Stimulated activated effector memory CD8-positive, alpha-beta T cell treated with anti-CD3 and anti-CD28 coated beads, Interleukin-12 subunit alpha, Interleukin-12 subunit beta, amount 100 ng/mL, for 72 hours (primary cell): ENCODE measurements at regions not wholly inside any gene's neighbourhood (a gene's known extent, or its start where the extent isn't known, plus 50 kb on each side); places are given as distances from the start of the nearest gene placed in this dataset.

Experiments used
- ATAC-seq: fragments of 150-1000 bp; cut with Tn5 transposase; 2 replicates; pipeline ENCODE4 v1.10.0; 2021
- DNase-seq, 2 donors: peaks; one replicate each; pipeline ENCODE4 v3.0.0; 2021 to 2022; ENCODE audit warnings: low spot score in 2 of 2
- H3K27ac Mint-ChIP-seq: one replicate; pipeline ENCODE4 v1.8.0; 2022; ENCODE audit warnings: mild to moderate bottlenecking, mixed read lengths
- H3K36me3 Mint-ChIP-seq: one replicate; pipeline ENCODE4 v1.8.0; 2022; ENCODE audit warnings: mild to moderate bottlenecking, mixed read lengths
- H3K4me1 Mint-ChIP-seq: one replicate; pipeline ENCODE4 v1.8.0; 2022; ENCODE audit warnings: mixed read lengths
- H3K4me3 Mint-ChIP-seq: one replicate; pipeline ENCODE4 v1.8.0; 2022; ENCODE audit warnings: mild to moderate bottlenecking, mixed read lengths
- H3K9me3 Mint-ChIP-seq: one replicate; pipeline ENCODE4 v1.8.0; 2022; ENCODE audit warnings: mixed read lengths

DNA sequence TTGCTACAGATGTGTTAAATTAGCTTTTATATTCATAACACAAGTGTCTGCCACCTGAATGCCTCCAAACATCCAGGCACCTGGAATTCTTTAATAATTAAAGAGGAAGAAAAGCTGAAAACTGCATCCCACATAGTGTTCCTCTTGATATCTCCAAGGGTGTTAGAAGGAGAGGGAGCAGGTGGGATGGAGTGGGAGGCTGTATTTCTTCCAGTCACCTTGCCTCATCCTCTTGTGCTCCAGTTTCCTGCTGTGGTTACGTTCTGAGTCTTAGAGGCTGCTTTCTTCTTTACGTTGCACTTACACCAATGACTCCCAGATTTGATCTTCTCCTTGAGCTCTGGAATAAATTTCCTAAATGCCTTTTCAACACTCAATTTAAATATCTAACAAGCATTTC is 230.3 kb upstream of the LYPLAL1 start:
- no peaks in the 10 kb centered on the region for H3K4me1 Mint-ChIP-seq
- no peak for DNase-seq
- no peak overlapping the region for H3K4me3 Mint-ChIP-seq
- H3K36me3 Mint-ChIP-seq, result no peaks in the 10 kb centered on the region
- no peak overlapping the region for H3K27ac Mint-ChIP-seq
- peaks cover 8% of the 10 kb centered on the region for H3K9me3 Mint-ChIP-seq
- no peak for ATAC-seq

DNA sequence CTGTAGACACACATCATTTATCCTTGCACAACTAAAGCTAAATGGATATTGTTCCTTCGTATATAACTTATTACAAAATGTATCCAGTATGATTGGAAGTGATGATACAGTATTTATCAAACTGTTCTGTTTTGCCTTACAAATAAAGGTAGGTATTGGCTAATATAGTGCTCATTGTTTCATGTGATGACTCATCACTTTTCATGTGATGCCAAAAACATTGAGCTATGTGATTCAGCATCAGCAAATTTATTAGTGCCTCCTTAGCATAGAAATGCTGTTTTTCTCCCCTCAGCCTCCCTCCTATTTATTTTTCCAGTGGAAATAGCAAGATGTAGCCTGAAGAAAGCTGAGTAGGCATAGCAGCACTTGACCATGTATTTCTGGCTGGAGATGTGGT is 228.6 kb upstream of the LYPLAL1 start:
- no peak for DNase-seq
- Mint-ChIP-seq H3K9me3 (peaks cover 8% of the 10 kb centered on the region), H3K27ac (no peak overlapping the region), H3K36me3 (no peaks in the 10 kb centered on the region), H3K4me1 (no peaks in the 10 kb centered on the region), H3K4me3 (no peak overlapping the region)
- no peak for ATAC-seq

DNA sequence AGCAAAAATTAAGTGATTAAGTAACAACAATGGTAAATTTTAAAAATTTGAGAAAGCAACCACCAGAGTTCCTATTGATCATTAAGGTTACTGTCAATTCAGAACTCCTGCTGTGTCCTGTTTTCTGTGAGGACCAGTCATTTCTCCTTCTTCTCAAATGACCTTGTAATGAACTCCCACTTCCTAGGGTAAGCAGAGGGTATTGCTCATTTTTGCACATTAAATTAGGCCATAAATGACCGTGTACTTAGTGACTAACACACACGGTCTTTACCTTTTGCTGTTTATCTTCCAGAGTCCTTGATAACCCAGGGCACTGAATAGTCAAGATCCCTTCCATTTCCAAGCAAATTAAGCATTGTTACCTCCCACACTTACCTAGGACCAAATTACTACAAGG is 227.5 kb upstream of the LYPLAL1 start:
- DNase-seq (no peak), ATAC-seq (no peak)
- H3K27ac Mint-ChIP-seq, result no peak overlapping the region
- H3K4me3 Mint-ChIP-seq, result no peak overlapping the region
- H3K36me3 Mint-ChIP-seq, result no peaks in the 10 kb centered on the region
- H3K4me1 Mint-ChIP-seq, result no peaks in the 10 kb centered on the region
- peaks cover 6% of the 10 kb centered on the region for H3K9me3 Mint-ChIP-seq

DNA sequence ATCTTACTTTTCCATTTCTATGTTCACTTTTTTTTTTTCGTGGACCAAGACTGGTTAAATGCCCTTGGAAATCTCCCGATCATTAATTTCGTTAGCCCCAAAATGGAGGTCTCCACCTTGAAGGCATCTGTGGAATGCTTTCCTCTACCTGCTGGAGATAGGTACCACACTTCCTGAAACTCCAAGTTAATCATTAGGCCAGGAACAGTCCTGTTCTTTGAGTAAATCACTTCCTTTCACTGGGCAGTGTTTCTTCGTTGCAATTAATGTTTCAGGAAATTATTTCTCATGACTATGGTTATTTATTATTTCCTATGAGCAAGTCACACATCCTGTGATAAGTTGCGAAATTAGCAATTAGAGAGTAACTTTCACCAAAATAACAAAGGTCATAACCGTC is 225.2 kb upstream of the LYPLAL1 start:
- Mint-ChIP-seq H3K4me3 (no peak overlapping the region), H3K4me1 (no peaks in the 10 kb centered on the region), H3K9me3 (peaks cover 7% of the 10 kb centered on the region), H3K36me3 (no peaks in the 10 kb centered on the region), H3K27ac (no peak overlapping the region)
- DNase-seq, result no peak
- ATAC-seq, result no peak

DNA sequence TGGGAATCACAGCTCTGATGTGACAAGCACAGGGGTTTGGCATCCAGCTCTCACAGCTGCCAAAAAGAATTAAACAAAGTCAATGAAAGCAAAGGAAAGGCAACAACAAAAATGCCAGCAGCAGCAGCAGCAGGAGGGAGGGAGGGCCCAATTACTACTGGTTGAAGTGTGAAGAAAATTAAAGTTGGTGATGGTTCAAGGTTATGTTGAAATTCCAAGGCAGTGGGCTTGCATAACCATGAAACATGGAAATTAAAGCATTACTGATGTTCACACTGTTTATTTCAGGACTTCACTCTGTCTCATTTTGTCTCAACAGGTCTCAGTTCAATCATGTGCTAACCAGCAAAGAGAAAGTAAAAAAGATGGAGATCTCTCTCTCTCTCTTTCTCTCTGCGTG is 220.3 kb upstream of the LYPLAL1 start:
- H3K36me3 Mint-ChIP-seq, result no peaks in the 10 kb centered on the region
- ATAC-seq (no peak), DNase-seq (no peak)
- H3K9me3 Mint-ChIP-seq, result peaks cover 3% of the 10 kb centered on the region
- H3K4me1 Mint-ChIP-seq, result no peaks in the 10 kb centered on the region
- no peak overlapping the region for H3K27ac Mint-ChIP-seq
- no peak overlapping the region for H3K4me3 Mint-ChIP-seq

DNA sequence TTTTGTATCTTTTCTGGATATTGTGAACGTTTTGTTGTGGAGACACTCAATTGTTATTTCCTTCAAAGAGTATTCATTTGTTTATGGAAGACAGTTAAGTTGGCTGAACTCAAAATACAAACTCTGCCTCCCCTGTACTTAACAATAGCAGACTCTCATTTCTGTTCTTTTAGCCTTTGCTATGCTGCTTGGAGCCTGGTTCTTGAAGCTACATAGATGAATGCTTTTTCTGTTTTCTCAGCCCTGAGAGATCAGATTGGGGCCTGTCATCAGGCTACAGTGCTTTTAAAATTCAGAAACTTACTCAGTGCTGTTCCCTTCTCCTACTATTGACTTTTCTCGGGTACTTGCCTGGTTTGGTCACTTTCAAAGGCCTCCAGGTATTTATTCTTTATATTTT is 215.7 kb upstream of the LYPLAL1 start:
- Mint-ChIP-seq H3K36me3 (no peaks in the 10 kb centered on the region), H3K4me3 (no peak overlapping the region), H3K9me3 (peaks cover 3% of the 10 kb centered on the region), H3K27ac (no peak overlapping the region), H3K4me1 (no peaks in the 10 kb centered on the region)
- DNase-seq (no peak), ATAC-seq (no peak)

DNA sequence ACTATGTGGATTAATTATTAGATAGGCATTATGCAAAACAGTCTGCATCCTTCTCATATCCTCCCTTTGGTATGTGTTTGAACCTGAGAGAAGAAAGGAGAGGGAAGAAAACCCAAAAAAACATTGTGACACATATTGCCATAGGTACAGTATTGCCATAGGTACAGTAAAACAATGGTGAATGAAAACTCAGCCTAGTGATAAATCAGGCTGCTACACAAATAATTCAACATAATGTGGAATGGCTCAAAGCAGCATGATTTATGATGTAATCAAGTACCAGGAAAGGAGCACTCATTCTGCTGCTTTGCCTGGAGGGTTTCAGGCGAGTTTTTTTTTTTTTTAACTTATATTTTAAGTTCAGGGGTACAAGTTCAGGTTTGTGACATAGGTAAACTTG is 213.9 kb upstream of the LYPLAL1 start:
- no peak overlapping the region for H3K27ac Mint-ChIP-seq
- no peak overlapping the region for H3K4me3 Mint-ChIP-seq
- ATAC-seq (no peak), DNase-seq (no peak)
- H3K36me3 Mint-ChIP-seq, result no peaks in the 10 kb centered on the region
- H3K9me3 Mint-ChIP-seq, result no peaks in the 10 kb centered on the region
- H3K4me1 Mint-ChIP-seq, result no peaks in the 10 kb centered on the region

DNA sequence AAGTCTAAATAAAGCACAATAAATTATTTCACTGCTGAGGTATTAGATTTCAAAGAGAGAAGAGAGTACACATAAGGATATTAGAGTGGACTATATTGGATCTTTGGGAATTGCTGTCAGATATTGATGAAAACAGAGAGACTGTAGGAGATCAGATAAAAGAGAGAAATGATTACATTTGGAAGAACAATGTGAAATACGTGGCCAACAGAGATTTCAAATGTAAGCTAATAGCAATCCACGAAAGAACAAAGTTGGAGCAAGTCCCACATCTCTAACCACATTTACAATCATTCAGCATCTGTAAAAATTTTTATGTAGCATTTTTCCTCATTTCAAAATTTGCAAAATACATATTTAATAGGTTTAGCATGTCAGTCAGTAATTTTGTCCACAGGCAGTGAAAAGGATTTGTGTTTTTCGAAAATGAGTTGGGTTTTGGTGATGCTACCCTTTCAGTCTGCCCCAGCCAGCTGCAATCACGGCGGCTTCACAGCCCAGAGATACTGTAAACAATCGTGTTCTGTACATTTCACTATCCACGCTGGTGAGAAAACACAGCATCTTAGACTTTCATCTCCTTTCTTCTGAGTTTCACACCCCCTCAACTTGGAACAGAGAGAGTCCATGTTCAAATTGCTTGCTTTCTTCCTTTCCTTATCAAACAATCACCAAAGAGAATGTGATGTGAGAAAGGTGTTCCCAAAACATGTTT is 209.1 kb upstream of the LYPLAL1 start:
- Mint-ChIP-seq H3K9me3 (no peaks in the 10 kb centered on the region), H3K4me1 (no peaks in the 10 kb centered on the region), H3K36me3 (no peaks in the 10 kb centered on the region), H3K27ac (no peak overlapping the region), H3K4me3 (no peak overlapping the region)
- DNase-seq (no peak), ATAC-seq (no peak)

DNA sequence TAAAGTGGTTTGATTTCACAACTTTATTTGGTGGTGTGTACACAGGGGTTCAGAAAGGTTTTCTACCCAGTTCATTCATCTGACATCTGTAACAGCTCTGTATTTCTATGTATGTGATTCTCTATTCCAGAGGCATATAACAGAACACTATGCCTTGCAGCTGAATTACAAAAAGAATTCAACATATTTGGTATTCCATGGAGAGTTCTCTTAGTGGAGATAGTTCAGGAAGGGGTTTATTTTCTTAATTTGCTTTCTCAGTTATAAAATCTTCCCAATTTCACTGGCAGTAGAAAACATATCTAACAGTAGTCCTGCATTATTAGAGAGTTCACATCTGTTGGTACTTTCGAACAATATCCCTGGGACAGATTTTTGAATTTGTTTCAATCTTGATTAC is 207.9 kb upstream of the LYPLAL1 start:
- H3K4me3 Mint-ChIP-seq, result no peak overlapping the region
- no peak for ATAC-seq
- no peaks in the 10 kb centered on the region for H3K36me3 Mint-ChIP-seq
- H3K4me1 Mint-ChIP-seq, result no peaks in the 10 kb centered on the region
- H3K27ac Mint-ChIP-seq, result no peak overlapping the region
- no peak for DNase-seq
- H3K9me3 Mint-ChIP-seq, result no peaks in the 10 kb centered on the region

DNA sequence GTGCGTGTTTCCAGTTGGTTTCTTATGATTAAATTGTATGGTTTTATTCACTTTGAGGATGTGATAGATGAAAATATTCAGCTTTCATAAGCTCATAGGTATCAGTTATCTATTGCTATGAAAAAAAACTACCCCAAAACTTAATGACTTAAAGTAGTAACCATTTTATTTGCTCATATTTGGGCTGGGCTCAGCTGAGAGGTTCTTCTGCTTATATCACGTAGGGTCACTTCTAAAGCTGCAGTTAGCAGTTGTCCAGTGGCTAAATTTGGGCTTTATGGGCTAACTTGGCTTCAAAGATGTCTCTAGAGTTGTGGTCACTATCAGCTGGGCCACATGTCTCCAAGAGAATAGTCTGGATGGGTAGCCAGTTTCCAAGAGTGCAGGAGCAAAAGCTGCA is 206.4 kb upstream of the LYPLAL1 start:
- H3K36me3 Mint-ChIP-seq, result no peaks in the 10 kb centered on the region

DNA sequence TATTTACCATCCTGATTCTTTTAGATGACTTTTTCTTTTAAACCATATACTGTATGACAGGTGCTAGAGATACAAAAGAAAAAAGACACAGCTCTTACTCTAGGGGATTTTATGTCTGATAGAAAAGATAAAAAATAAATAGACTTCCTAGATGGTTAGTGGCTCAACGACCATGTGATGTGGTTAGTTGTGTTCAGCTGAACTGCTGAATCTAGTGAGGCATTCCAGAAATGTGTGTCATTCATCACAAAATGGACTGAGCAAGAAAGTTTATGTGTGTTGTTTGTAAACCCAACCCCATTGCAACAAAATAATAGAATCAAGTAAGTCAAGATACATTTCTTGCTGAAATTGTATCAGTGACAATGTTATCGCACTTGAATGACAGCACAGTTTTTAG is 205.8 kb upstream of the LYPLAL1 start:
- Mint-ChIP-seq H3K4me3 (no peak overlapping the region), H3K4me1 (no peaks in the 10 kb centered on the region), H3K9me3 (peaks cover 2% of the 10 kb centered on the region), H3K36me3 (no peaks in the 10 kb centered on the region), H3K27ac (no peak overlapping the region)
- ATAC-seq, result no peak
- no peak for DNase-seq

More for the DNA sequence above, 206.4 kb upstream of the LYPLAL1 start:
- H3K9me3 Mint-ChIP-seq, result no peaks in the 10 kb centered on the region
- no peak overlapping the region for H3K27ac Mint-ChIP-seq
- DNase-seq (no peak), ATAC-seq (no peak)
- H3K4me1 Mint-ChIP-seq, result no peaks in the 10 kb centered on the region
- H3K4me3 Mint-ChIP-seq, result no peak overlapping the region

DNA sequence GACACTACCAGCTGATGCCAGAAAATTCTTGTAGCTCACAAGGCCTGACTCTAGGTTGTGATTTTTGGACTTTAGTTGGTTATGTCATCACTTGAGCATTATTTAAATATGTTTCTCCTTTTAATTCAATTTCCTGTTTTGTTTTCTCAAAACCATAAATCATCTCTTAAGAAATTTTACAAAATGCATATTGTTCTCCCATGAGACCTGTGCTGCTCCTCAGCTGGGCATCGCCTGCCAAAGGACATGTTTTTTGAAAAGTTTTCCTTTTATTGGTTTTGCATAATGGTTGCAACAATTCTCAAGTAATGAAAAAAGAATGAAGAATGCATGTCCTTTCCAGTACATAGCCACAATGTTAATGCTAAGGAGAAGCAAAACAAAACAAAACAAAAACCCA is 204.7 kb upstream of the LYPLAL1 start:
- H3K9me3 Mint-ChIP-seq, result peaks cover 2% of the 10 kb centered on the region
- ATAC-seq (no peak), DNase-seq (no peak)
- H3K36me3 Mint-ChIP-seq, result no peaks in the 10 kb centered on the region
- H3K27ac Mint-ChIP-seq, result no peak overlapping the region
- no peaks in the 10 kb centered on the region for H3K4me1 Mint-ChIP-seq
- H3K4me3 Mint-ChIP-seq, result no peak overlapping the region

DNA sequence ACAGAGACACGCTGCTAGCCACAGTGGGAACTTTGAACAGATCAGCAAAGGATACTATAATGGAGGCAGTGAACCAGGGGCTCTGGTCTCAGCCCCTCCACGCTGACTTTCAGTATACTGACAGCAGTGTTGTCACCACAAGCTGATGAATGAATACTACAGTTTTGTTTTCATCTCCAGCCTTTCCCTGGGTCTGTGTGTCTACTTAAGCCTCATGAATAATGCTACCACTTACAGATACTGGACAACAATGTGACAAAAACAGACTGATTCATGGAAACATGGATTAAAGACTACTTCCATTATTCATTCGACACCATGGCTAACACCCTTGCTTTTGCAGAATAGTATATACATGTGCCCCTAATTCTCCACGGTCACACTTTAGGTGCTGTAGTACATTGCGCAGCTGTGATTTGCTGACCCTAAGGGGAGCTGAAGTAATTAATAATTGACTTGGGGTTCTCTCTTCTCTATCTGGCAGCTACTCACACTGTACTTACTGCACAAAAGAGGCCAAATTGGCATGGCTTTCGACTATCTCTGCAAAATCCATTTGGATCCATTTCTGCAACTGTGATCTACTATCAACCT is 203.2 kb upstream of the LYPLAL1 start:
- H3K27ac Mint-ChIP-seq, result no peak overlapping the region
- ATAC-seq (no peak), DNase-seq (no peak)
- H3K4me3 Mint-ChIP-seq, result no peak overlapping the region
- peaks cover 2% of the 10 kb centered on the region for H3K9me3 Mint-ChIP-seq
- no peaks in the 10 kb centered on the region for H3K36me3 Mint-ChIP-seq
- no peaks in the 10 kb centered on the region for H3K4me1 Mint-ChIP-seq

DNA sequence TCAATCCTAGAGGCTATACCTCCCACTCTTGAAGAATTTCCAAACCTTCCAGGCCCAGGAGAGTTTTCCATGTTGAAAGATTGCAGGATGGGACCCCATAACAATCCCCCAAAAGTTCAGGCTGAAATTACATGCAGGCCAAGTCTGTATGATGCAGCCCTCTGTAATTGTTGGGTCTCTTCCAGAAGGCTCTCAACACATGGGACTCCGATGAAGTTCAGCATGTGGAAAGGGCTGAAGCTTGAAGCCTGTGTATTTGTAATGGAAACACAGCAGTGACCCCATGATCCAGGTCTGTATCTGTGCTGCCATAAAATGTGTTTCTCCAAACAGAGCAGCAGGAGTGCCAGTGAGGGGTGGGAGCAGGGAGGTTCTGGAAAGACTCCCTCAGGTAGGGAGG is 202.5 kb upstream of the LYPLAL1 start:
- Mint-ChIP-seq H3K27ac (no peak overlapping the region), H3K36me3 (no peaks in the 10 kb centered on the region), H3K4me1 (no peaks in the 10 kb centered on the region), H3K9me3 (peaks cover 2% of the 10 kb centered on the region), H3K4me3 (no peak overlapping the region)
- ATAC-seq (no peak), DNase-seq (no peak)

DNA sequence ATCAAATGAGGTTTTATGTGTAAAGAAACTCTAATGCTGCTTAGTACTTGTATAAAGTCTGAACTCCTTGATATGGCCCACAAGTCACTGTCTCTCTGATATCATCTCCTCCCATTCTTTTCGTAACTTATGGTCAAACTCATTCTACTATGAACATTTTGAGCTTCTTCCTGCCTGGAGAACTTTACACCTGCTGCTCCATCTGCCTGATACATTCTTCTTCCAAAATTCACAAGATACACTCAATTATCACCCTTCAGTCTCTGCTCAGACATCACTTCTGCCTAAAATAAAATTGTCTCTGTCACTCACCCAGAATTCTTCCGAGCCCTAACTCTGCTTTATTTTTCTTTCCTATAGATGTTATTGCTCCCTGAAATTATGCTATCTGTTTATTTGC is 192.8 kb upstream of the LYPLAL1 start:
- Mint-ChIP-seq H3K27ac (no peak overlapping the region), H3K4me3 (no peak overlapping the region), H3K36me3 (no peaks in the 10 kb centered on the region), H3K9me3 (peaks cover 12% of the 10 kb centered on the region), H3K4me1 (no peaks in the 10 kb centered on the region)
- ATAC-seq, result no peak
- DNase-seq, result no peak

DNA sequence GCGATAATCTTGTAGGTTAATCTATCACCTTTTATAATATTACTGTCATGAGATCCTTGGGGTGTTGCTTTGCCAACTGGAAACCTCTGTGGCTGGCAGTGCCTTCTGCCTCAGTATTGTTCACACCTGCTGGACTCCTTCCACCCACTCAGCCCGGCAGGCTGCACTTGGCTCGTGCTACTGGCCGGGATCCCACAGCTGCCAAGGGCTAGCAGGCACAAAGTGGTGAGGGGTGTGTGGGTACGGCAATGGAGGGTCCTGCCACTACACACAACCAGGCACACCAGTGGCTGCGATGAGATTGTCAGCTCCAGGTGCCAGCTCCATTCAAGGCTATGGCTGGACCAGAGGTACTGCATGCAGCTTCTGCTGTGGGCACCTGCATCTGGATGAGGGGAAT is 191.2 kb upstream of the LYPLAL1 start:
- H3K4me1 Mint-ChIP-seq, result no peaks in the 10 kb centered on the region
- H3K9me3 Mint-ChIP-seq, result peaks cover 12% of the 10 kb centered on the region
- H3K27ac Mint-ChIP-seq, result no peak overlapping the region
- ATAC-seq (no peak), DNase-seq (no peak)
- no peak overlapping the region for H3K4me3 Mint-ChIP-seq
- H3K36me3 Mint-ChIP-seq, result peaks cover 5% of the 10 kb centered on the region
